NCI-H526 treated with DMSO at 0.1 percent for 48 hours (cell line): ENCODE measurements at regions not wholly inside any gene's neighbourhood (a gene's known extent, or its start where the extent isn't known, plus 50 kb on each side); places are given as distances from the start of the nearest gene placed in this dataset.
"Not testable (repeated sequence)": the region's sequence is repeated elsewhere in the genome, so short reads cannot be mapped to it uniquely, and the experiment has no call there.

Experiments used
- DNase-seq: peaks from one replicate; lab custom pipeline; 2025; lab: John Stamatoyannopoulos, UW

- no peak for DNase-seq
These were observed 89.1 kb upstream of the TRIM24 start for GRCh38 chr7:138370956-138371355.

- DNase-seq = no peak
These were observed 85.9 kb upstream of the TRIM24 start for GRCh38 chr7:138374119-138374693.

- no peak for DNase-seq
These were observed 82.8 kb upstream of the TRIM24 start for GRCh38 chr7:138377306-138377705.

- no peak for DNase-seq
These were observed 81.1 kb upstream of the TRIM24 start for GRCh38 chr7:138378741-138379559.

- DNase-seq = no peak
These were observed 77.0 kb upstream of the TRIM24 start for GRCh38 chr7:138382862-138383565.

- DNase-seq = no peak
These were observed 73.2 kb upstream of the TRIM24 start for GRCh38 chr7:138386821-138387220.

- DNase-seq = no peak
These were observed 72.1 kb upstream of the TRIM24 start for GRCh38 chr7:138387755-138388475.

GRCh38 chr7:138388673-138389491, 71.2 kb upstream of the TRIM24 start:
- DNase-seq = no peak

- no peak for DNase-seq
These were observed 64.3 kb upstream of the TRIM24 start for GRCh38 chr7:138395763-138396162.

GRCh38 chr7:138396251-138397070, 63.6 kb upstream of the TRIM24 start:
- DNase-seq = no peak

- not testable (repeated sequence) for DNase-seq
These were observed 63.0 kb upstream of the TRIM24 start for GRCh38 chr7:138397071-138397433.

GRCh38 chr7:138398857-138399256, 61.2 kb upstream of the TRIM24 start:
- DNase-seq = no peak

- no peak for DNase-seq
These were observed 59.6 kb upstream of the TRIM24 start for GRCh38 chr7:138400400-138400886.

GRCh38 chr7:138402749-138403148, 57.3 kb upstream of the TRIM24 start:
- DNase-seq = no peak

GRCh38 chr7:138405496-138405895, 54.6 kb upstream of the TRIM24 start:
- no peak for DNase-seq

- DNase-seq = no peak
These were observed 52.3 kb upstream of the TRIM24 start for GRCh38 chr7:138407792-138408191.
